ENCODE measurements at regions not wholly inside any gene's neighbourhood (a gene's known extent, or its start where the extent isn't known, plus 50 kb on each side); places are given as distances from the start of the nearest gene placed in this dataset.
"Not testable (repeated sequence)": the region's sequence is repeated elsewhere in the genome, so short reads cannot be mapped to it uniquely, and the experiment has no call there.

DNA sequence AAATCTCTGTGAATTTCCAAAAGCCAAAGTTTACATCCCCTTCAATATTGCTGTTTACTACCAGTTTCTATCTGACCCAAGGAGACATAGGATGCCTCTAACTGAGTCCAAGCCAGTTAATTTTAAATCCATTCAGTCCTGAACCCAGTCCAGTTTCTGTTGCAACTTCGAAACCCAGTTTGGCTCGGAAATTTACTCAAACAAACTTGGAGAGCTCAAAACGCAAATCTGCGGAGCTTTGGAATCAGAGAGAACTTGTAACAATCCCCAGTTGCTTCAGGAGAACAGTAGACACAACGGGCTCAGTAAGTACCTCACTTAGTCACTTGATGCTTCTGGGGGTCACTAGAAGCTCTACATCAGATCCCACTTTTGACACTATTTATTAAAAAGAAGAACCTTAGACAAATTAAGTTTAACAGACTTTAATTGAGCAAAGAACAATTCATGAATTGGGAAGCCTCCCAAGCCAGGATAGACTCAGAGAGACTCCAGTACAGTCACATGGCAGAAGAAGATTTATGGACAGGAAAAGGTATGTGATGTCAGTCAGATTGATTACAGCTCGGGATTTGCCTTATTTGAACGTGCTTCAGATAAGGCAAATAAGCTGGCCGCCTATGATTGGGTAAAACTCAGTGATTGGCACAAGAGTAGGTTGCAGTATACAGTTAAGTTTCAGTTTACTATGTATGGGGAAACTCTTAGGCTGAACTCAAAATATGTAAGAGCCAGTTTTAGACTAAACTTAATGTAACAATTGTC, 118.0 kb downstream of the RFPL4B start:
- no peak for FAIRE-seq

DNA sequence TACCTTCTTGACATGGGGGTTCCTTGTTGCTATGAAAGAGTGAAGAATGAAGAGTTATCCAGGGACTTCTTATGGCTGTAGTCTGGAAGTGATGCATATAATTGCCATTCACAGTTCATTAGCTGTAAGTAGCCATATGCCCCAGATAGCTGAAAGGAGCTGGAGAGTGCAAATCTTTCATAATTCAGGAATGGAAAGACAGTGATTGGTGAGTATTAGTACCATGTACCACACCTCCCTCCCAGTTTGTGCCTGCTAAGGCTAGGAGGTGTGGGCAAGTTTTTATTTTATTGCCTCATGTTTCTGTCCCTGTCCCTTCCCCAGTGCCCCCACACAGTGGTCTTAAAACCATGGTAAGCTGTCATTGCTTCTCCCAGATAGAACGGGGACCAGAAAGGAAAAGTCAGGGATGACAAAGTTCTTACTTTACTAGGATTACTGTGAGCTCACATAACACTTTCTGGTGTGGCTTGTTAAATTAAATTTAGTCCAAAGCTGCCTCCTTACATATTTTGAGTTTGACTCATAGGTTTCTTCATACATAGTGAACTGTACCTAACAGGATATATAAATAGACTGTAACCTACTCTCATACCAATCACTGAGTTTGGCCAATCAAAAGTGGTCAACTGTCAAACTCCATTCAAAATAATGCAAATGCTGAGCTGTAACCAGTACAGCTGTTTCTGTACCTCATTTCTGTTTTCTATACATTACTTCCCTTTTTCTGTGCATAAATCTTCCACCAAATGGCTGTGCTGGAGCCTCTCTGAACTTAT, 119.4 kb downstream of the RFPL4B start:
- FAIRE-seq = no peak

DNA sequence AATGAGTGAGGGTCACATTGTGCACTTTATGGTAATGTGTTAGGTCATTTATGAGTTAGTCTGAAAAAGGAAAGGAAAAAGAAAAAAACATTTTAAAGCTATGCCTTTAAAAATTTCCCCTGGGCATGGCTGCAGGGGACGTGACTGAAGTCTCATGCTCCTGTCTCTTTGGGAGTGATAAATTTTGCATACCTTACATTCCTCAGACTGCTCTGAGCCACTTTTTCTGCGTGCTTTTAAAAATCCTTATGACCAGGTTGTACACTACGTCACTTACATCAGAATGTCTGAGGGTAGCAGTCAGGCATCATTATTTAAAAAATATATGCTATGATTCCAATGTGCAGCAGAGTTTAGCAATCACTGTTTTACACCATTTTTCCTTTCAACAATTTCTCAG, 121.2 kb downstream of the RFPL4B start:
- FAIRE-seq = peak; percentile 34

DNA sequence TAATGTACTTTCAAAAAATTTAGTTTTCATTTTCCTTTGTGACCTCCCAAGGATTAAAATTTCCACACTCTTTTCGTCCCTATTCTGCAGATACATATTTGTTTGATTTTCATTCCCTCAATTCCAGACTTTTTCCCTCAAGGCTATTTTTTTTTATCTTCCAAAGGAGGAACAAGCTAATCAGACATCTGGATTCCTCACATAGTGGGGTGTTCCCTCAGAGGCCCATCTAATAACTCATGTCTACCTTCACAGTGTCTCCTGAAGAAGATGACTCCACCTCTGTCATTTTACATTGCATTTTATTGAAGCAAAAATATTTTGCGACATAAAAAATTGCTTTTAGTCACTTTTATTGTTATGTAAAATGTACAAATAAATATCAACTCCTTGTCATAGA, 122.2 kb downstream of the RFPL4B start:
- FAIRE-seq = no peak

DNA sequence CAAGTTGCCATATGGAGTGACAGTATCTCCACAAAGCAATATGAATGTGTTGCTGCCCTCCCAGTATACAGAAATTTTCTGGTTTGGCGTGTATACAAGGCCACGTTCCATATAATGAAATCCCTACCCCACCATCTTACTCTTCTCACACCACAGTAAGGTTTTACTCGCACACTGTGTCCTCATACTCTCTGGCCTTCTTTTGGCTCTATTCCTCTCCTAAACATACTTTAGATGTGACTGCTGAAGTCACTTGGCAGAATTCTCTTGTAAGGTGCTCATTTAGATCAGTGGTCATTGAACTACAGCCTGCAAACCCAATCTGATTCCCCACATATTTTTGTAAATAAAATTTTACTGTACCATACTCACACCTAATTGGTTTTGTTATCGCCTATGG, 123.2 kb downstream of the RFPL4B start:
- no peak for FAIRE-seq

DNA sequence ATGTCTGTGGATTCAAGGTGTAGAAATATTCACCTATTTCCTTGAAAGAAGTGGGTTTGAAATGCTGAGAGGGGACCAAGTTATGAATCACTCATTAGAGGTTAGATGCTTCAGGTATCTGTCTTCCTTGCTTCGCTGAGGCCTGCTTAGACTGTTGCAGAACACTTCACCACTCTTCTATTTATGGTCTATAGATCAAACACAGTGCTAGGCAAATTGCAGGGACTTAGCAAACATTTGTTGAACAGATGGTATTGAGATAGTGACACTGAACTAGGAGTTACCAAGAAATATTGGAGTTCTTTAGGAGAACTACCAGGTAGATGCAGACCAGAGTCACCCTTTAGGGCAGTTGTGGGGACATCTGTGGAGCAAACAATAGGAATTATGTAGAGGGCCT, 123.8 kb downstream of the RFPL4B start:
- no peak for FAIRE-seq

DNA sequence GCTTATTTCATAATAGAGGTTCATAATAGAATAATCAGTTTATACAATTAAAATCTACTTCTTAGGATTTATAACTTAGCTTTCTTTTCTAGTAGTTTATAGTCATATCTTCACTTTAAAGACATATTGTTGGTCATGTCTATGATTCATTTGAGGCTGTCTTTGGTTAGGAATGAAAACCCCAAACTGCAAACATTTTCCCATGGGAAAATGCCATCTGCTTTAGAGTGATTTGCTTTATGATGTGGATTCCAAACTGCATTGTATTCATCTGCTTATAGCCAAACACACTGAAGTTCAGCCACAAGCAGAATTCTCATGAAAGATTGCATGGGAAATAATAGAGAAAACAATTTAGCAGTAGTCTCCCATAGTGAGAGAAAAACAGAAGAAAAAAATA, 128.0 kb downstream of the RFPL4B start:
- FAIRE-seq = peak; percentile 94

DNA sequence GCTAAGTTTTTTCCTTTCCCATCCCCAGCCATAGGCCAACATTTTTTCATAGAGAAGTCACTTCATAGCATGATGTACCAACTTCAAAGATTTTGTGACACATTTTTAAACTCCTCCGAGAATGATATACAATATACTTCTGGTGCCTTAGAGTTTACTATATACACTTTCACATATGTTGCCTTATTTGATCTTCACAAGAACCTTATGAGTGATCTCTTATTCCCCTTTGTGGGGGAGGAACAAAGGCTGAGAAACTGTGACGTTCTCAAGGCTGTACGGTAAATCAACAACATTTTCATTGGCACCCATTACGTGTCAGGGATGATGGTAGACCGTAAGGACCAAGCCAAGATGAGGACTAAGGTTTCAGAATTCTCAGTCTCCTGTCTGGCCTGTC, 130.0 kb downstream of the RFPL4B start:
- FAIRE-seq = no peak

DNA sequence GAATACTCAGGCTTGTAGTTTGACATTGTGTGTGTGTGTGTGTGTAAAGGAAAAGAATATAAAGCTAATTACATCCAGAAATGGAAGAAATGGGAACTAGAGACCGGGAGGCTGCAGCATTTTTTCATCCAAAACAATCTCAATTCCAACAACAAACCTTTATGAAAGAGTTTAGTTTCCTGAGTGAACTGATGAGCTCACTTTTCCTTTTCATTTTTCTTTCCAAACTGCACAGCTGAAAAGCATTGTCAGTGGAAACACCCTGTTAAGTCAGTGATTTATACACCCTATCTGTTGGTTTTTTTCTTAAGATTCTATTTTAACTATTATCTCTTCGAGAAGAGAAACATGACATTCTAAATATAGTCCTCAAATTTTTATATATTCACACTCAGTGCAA, 130.9 kb downstream of the RFPL4B start:
- FAIRE-seq = peak; percentile 56

DNA sequence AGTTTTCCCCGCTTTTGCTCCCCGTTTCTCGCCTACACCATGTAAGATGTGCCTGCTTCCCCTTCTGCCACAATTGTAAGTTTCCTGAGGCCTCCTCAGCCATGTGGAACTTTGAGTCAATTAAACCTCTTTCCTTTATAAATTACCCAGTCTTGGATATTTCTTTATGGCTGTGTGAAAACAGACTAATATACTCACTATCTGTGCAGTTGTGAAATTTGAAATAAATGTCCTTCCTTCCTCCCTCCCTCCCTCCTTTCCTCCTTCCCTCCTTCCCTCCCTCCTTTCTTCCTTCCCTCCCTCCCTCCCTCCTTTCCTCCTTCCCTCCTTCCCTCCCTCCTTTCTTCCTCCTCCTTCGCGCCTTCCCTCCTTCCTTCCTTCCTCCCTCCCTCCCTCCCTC, 132.8 kb downstream of the RFPL4B start:
- not testable (repeated sequence) for FAIRE-seq

DNA sequence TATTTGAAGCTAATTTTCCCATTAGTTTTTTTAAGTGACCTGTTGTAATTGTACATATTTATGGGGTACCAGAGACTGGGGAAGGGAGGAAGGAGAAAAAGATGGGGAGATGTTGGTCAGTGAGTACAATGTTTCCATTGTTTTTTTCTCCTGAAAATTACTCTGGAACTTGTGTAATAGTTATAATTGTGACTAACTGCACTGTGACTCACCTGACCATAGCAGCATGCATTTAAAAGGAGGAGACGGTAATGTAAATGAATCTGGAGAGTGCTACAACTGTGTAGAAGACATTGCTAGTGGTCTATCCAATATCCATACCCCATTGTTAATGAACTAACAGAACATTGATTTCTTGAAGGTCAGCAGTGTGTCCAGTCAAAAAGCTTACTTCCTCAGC, 133.4 kb downstream of the RFPL4B start:
- no peak for FAIRE-seq

DNA sequence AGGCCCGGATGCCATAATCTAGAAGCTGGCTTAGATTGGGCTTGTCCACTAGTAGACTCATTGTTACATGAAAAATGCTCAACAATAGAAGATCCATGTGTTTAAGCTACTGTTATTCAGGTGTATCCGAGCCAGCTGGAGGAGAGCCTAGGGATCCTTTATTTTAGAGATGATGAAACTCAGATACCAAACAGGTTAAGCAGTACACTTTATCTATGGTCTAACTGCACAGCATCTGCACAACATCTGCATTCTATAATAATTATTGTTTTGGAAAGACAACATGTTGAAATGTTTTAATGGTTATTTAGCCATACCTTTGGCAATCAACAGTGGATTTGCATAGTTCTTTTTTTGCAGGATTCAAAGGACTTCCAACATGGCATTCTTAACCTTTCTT, 134.1 kb downstream of the RFPL4B start:
- no peak for FAIRE-seq

DNA sequence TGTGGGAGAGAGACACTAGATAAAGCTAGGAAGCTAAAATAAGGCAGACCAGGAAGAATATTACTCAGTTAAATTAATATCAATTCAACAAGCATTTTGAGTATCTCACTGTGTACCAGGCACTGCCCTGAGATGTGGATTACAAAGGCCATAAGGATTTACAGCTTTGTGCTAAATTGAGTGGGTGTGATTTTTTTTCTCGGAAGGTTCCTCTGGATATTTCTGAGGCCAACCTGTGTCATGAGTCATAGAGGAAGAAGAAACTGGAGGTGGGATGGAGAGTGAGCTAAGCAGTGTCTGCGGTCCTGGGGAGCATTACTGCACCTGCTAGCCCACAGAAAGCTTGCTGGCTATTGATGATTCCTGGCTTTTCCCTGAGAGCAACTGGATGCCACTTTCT, 135.2 kb downstream of the RFPL4B start:
- FAIRE-seq = no peak

DNA sequence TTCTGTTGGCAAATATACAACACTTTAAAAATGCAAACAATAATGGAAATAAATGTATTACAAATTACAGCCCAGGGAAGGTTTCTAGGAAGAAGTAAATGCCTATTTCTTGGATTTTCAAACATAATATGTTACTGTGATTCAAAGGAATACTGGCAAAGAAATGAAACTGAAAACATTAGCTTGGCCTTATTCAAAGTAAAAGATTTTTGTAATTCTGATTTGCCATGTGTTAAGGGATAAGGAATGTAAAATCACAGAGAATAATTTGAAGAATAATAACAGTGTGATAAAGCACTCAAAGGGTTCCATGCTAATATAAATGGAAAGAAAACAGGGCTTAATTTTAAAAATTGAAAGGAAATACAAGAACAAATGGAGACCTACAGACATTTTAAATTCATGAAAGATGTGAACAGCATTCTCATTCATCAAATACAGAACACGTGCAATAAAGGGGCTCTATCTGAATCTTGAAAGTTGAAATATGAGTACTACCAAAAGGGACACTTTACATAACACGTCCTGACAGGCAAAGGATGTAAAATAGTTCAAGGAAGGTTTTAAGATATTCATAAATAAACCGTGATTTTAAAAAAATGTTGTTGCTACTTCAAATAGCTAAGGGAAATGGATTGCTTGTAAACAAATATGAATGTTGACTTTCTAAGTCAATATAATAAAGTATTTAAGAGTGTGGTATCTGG, 138.1 kb downstream of the RFPL4B start:
- peak; percentile 53 for FAIRE-seq

DNA sequence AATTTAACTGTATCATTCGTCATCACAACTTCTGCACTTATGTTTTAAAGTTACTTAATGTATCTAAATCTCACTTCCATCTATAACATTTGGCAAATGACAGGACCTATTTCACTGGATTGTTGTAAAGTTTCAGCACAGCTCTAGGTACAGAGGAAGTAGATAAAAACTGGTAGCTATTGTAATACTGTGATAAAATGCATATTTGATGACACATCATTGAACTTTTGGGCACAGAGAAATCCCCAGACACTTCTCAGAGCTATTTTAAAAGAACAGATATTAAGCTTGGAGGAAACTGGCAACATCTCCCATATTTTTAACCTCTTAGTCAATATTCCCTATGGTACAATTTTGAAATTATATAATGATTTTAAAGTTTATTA, 138.7 kb downstream of the RFPL4B start:
- no peak for FAIRE-seq

DNA sequence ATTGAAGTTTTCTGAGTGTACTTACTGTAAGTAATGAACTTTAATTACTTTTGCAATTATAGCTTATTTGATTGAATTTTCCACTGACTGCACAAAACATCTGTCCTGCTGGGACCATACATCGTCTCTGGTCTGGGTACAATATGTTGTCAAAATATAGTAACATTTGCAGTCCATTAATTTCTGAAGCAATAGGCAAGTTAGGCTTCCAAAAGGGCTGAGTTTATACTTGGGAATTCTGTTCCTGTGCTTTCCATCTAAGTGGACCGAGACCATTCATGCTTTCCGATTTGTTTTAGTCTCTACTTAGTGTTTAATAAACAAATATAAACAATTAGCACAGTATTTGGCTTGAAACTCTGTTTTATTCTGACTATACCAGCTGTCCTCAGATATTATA, 139.3 kb downstream of the RFPL4B start:
- no peak for FAIRE-seq

DNA sequence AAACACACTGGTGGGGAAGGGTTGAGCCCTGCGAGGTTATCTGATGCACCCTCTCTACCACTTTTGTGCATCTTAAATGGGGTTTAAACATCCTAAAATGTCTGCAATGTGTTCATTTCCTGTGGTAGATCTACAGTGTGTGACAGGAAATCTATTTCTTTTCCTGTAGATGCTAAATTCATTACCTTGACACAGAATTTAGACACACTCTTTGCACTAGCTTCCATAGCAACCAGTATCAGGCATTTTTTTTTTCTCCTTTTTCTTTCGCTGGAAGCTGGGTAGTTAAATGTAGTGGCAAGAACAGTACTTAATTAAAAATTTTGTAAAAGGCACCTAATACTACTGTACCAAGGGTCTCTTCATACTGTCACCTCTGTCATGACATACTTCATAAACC, 141.1 kb downstream of the RFPL4B start:
- no peak for FAIRE-seq

DNA sequence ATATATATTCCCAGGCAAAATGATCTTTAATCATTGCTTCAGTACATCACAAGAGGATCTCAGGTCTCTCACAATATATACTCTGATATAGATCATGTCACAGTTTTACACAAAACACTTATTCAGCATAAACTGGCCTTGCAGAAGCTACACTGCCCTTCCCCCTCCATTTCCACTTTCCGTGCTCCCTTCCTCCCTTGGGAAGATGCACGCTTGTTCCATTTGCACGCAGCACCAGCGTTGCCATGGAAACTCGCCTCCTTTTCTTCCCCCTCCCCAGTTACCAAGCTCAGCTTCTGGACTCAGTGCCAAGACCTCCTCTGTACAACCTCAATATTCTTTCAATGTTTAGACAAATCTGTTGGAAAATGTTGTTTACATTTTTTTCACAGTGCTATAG, 154.6 kb downstream of the RFPL4B start:
- FAIRE-seq = no peak

DNA sequence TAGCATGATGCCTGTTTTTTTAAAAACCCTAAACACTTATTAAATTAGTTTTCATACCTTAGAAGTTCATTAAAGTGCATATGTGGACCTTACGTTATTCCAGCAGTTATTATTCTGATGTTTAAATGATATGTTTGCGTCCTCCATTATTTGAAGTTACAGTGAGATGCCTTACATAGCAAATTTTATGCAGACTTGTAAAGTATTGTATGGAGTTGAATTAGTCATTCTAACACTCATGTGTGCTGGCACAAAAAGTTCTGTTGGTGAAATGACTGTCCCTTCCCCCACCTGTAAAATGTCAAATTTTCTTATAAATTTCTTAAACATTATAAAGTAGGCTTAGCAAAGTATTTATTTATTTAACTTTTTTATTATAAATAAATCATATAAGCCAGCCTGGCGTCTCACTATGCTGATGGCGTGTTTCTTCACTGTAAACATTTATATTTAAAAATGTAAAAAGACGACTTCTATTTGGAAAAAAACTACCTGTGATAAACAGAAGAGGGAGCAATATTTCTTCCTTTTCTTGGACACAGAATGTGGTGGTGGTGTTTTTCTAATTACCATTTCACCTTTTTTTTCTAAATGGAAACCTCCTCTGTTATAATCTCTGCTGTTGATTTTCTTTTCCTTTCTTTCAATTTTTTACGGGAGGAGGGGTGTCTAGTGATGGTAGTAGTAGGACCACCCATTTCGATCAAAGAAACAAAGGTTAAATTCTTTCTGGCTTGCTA, 155.4 kb downstream of the RFPL4B start:
- no peak for FAIRE-seq

DNA sequence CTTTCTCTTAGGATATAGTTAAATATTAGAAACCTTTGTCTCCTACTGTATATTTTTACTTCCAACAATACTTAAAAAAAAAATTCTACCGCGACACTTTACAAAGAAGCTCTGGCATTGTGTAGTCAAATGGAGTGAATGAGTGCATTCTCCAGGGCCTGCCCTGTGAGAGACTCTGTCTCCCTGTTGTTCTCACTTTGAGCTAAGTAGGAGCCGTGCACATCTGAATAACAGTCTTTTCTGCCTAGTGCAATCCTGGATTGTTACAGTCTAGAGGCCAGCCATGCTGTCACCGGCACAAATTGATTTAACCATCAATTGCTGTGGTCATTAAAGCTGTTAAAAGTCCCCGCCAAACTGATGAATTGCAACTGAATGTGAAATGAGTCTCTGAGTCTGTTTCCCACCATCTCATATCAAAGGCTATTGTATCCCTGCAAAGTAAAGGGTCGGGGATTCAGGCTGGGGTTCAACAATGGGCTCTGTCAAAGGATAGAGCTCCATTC, 156.0 kb downstream of the RFPL4B start:
- FAIRE-seq = peak; percentile 97

DNA sequence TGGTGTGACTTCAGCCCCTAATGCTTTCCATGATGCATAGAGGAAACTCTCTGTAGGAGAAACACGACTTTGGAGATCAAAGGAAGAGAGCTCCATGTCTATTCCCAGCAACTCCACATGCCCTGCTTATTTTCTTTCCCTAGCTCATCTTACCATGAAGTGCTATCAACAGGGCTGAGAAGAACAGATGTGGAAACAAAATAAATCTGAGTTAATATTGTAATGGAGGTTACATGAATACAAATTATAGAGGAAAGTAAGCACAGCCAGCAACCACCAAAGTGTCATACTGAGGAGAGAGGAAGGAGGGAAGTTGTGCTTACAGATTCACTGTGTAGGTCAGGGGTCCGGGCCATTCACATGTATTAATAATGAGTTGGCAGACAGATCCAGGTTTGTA, 157.5 kb downstream of the RFPL4B start:
- no peak for FAIRE-seq

DNA sequence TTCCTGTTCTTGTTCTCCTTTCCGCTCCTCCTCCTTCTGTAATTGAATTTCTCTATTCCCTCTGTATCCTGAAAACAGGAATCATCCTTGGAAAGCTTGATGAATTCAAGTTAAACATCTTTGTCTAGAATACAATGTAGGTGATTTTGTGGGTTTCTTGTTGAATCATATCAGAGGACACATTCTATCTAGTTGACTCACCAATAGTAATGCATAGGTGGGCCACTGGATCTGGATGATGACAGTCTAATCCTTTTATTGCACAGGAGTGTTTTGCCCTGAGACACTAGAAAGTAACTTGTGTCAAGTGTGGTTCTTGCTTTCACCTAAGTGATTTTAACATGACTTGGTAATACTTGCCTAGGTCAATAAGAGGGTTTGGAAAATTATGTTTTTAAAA, 164.3 kb downstream of the RFPL4B start:
- no peak for FAIRE-seq

DNA sequence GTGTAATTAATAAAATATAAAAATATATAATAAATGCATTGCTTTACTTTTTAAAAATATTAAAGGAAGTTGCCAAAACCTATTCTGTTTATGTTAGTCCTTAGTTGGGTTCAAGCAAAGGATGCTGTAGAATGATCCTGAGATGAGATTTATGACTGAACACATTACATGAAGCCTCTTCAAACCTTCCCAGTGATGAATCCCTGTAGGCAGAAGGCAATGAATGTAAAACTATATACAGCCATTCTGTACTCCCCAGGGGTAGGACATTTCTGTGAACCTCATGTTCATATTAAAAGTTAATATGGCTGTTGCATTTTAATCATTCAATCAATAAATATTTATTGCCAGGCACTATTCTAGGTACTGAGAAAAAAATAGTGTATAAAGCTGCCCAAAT, 166.0 kb downstream of the RFPL4B start:
- no peak for FAIRE-seq
